Mesendoderm (in vitro differentiated cells): ENCODE measurements at regions not wholly inside any gene's neighbourhood (a gene's known extent, or its start where the extent isn't known, plus 50 kb on each side); places are given as distances from the start of the nearest gene placed in this dataset.

ENCODE experiments used
- DNase-seq: peaks from one replicate; pipeline ENCODE4 v3.0.0; 2013
- H2AK5ac ChIP-seq: 2 replicates; pipeline ENCODE4 v1.6.1; 2013; ENCODE audit warnings: low read length, inconsistent platforms
- H2BK120ac ChIP-seq: 2 replicates; pipeline ENCODE4 v1.6.1; 2013; ENCODE audit warnings: low read depth, mild to moderate bottlenecking, low read length, moderate library complexity, mixed read lengths
- H2BK15ac ChIP-seq: replicated peaks from 2 replicates; pipeline ENCODE4 v1.6.1; 2013; ENCODE audit warnings: low read depth, mild to moderate bottlenecking, moderate library complexity
- H2BK5ac ChIP-seq: 2 replicates; pipeline ENCODE4 v1.6.1; 2013; ENCODE audit warnings: low read length, inconsistent platforms
- H3K18ac ChIP-seq: 2 replicates; pipeline ENCODE4 v1.6.1; 2013; ENCODE audit warnings: mild to moderate bottlenecking, low read length, mixed read lengths
- H3K23ac ChIP-seq: one replicate; pipeline ENCODE4 v1.6.1; 2013; ENCODE audit warnings: low read length
- H3K27ac ChIP-seq: 2 replicates; pipeline ENCODE4 v1.5.1; 2013; ENCODE audit warnings: low read depth, mild to moderate bottlenecking, inconsistent platforms, low read length, moderate library complexity
- H3K27me3 ChIP-seq: 2 replicates; pipeline ENCODE4 v1.6.1; 2013; ENCODE audit warnings: low read length, control low read depth, mild to moderate bottlenecking, inconsistent platforms; ENCODE audit not compliant: insufficient read depth, poor library complexity
- H3K36me3 ChIP-seq: 2 replicates; pipeline ENCODE4 v1.6.1; 2013; ENCODE audit warnings: low read length, inconsistent platforms; ENCODE audit not compliant: control insufficient read depth, insufficient read depth
- H3K4ac ChIP-seq: one replicate; pipeline ENCODE4 v1.6.1; 2013; ENCODE audit warnings: low read depth, mild to moderate bottlenecking, low read length, moderate library complexity
- H3K4me1 ChIP-seq: 2 replicates; pipeline ENCODE4 v1.6.1; 2013; ENCODE audit warnings: low read depth, low read length, inconsistent platforms; ENCODE audit not compliant: control insufficient read depth
- H3K4me2 ChIP-seq: 2 replicates; pipeline ENCODE4 v1.6.1; 2013; ENCODE audit warnings: low read length
- H3K4me3 ChIP-seq: 2 replicates; pipeline ENCODE4 v1.5.1; 2013; ENCODE audit warnings: mild to moderate bottlenecking, low read length
- H3K56ac ChIP-seq: one replicate; pipeline ENCODE4 v1.6.1; 2013; ENCODE audit warnings: low read length
- H3K79me1 ChIP-seq: 2 replicates; pipeline ENCODE4 v1.6.1; 2013; ENCODE audit warnings: low read length, inconsistent platforms
- H3K79me2 ChIP-seq: 2 replicates; pipeline ENCODE4 v1.6.1; 2013; ENCODE audit warnings: mild to moderate bottlenecking, low read length; ENCODE audit not compliant: control insufficient read depth, insufficient read depth
- H3K9ac ChIP-seq: 2 replicates; pipeline ENCODE4 v1.6.1; 2013; ENCODE audit warnings: low read length, inconsistent platforms
- H4K5ac ChIP-seq: one replicate; pipeline ENCODE4 v1.6.1; 2013; ENCODE audit warnings: low read length
- H4K8ac ChIP-seq: one replicate; pipeline ENCODE4 v1.6.1; 2013; ENCODE audit warnings: low read depth, mild to moderate bottlenecking, control low read depth, low read length, moderate library complexity
- WGBS: extraction: QIAGEN DNeasy Blood & Tissue Kit; methylation state at CpG from one replicate; pipeline ENCODE4 v1.1.7; 2013; ENCODE audit warnings: low lambda C conversion rate, missing lambda C conversion rate; ENCODE audit not compliant: insufficient coverage; ENCODE audit errors: extremely low coverage; 5-methylcytosine and 5-hydroxymethylcytosine counted together

GRCh38 chr15:69782139-69782658 is 315.5 kb downstream of the TLE3 start:
- H2AK5ac ChIP-seq: no peak overlapping the region
- no peak overlapping the region for H2BK120ac ChIP-seq
- H4K5ac ChIP-seq: no peak overlapping the region
- H2BK15ac ChIP-seq: no peak overlapping the region
- no peak overlapping the region for H3K4ac ChIP-seq
- H3K23ac ChIP-seq: no peak overlapping the region
- H3K27me3 ChIP-seq: no peaks in the 10 kb centered on the region
- H3K9ac ChIP-seq: no peak overlapping the region
- no peak overlapping the region for H3K27ac ChIP-seq
- H2BK5ac ChIP-seq: no peak overlapping the region
- no peak for DNase-seq
- no peaks in the 10 kb centered on the region for H3K36me3 ChIP-seq
- no peak overlapping the region for H3K4me2 ChIP-seq
- no peak overlapping the region for H3K56ac ChIP-seq
- H3K79me1 ChIP-seq: no peaks in the 10 kb centered on the region
- WGBS: no CpG with 5 or more reads among the region's 1 CpG
- no peaks in the 10 kb centered on the region for H3K4me1 ChIP-seq
- no peak overlapping the region for H3K18ac ChIP-seq
- no peak overlapping the region for H3K4me3 ChIP-seq
- no peaks in the 10 kb centered on the region for H3K79me2 ChIP-seq
- no peak overlapping the region for H4K8ac ChIP-seq

GRCh38 chr15:69782809-69783208 is 314.9 kb downstream of the TLE3 start:
- H3K27me3 ChIP-seq: no peaks in the 10 kb centered on the region
- no peak overlapping the region for H3K27ac ChIP-seq
- H2BK5ac ChIP-seq: no peak overlapping the region
- DNase-seq: no peak
- H3K23ac ChIP-seq: no peak overlapping the region
- no peak overlapping the region for H3K9ac ChIP-seq
- no peak overlapping the region for H4K5ac ChIP-seq
- H3K36me3 ChIP-seq: no peaks in the 10 kb centered on the region
- WGBS: no CpG with 5 or more reads among the region's 5 CpGs
- no peak overlapping the region for H3K56ac ChIP-seq
- H3K4me2 ChIP-seq: no peak overlapping the region
- H3K4me1 ChIP-seq: no peaks in the 10 kb centered on the region
- no peak overlapping the region for H2BK120ac ChIP-seq
- no peak overlapping the region for H3K18ac ChIP-seq
- no peaks in the 10 kb centered on the region for H3K79me1 ChIP-seq
- H3K4me3 ChIP-seq: no peak overlapping the region
- no peak overlapping the region for H4K8ac ChIP-seq
- H3K4ac ChIP-seq: no peak overlapping the region
- H2AK5ac ChIP-seq: no peak overlapping the region
- no peak overlapping the region for H2BK15ac ChIP-seq
- no peaks in the 10 kb centered on the region for H3K79me2 ChIP-seq

DNA sequence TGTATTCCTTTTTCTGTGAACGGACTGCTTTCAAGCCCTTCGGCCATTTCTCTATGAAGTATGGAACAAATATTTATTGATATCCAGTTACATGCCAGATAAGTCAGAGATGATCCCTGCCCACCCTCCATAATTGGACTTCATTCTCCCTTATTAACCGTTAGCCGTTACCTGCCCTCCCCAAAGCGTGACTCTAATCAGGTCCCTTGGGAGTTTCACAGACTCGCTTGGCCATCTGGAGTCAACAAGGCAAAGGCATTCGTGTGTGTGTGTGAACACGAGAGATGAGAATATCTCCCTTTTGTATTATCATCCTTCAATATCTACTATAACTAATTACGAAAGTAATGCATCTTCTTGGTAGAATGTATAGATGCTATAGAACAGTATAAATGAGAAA is 314.5 kb downstream of the TLE3 start:
- no CpG with 5 or more reads among the region's 9 CpGs for WGBS
- no peaks in the 10 kb centered on the region for H3K27me3 ChIP-seq
- no peak for DNase-seq
- no peak overlapping the region for H3K23ac ChIP-seq
- no peak overlapping the region for H2BK120ac ChIP-seq
- H2AK5ac ChIP-seq: no peak overlapping the region
- no peaks in the 10 kb centered on the region for H3K36me3 ChIP-seq
- H3K79me1 ChIP-seq: no peaks in the 10 kb centered on the region
- no peak overlapping the region for H2BK5ac ChIP-seq
- H3K4me3 ChIP-seq: no peak overlapping the region
- H3K27ac ChIP-seq: no peak overlapping the region
- H3K79me2 ChIP-seq: no peaks in the 10 kb centered on the region
- no peak overlapping the region for H2BK15ac ChIP-seq
- H3K56ac ChIP-seq: no peak overlapping the region
- no peak overlapping the region for H4K5ac ChIP-seq
- no peak overlapping the region for H3K4ac ChIP-seq
- no peaks in the 10 kb centered on the region for H3K4me1 ChIP-seq
- H3K9ac ChIP-seq: no peak overlapping the region
- no peak overlapping the region for H3K4me2 ChIP-seq
- no peak overlapping the region for H4K8ac ChIP-seq
- no peak overlapping the region for H3K18ac ChIP-seq

GRCh38 chr15:69784798-69785566 is 312.7 kb downstream of the TLE3 start:
- Histone ChIP-seq H3K4ac (no peak overlapping the region), H3K56ac (no peak overlapping the region), H3K9ac (no peak overlapping the region), H3K4me2 (no peak overlapping the region), H2BK15ac (no peak overlapping the region), H3K18ac (no peak overlapping the region), H3K4me1 (no peaks in the 10 kb centered on the region), H4K8ac (no peak overlapping the region), H3K23ac (no peak overlapping the region), H2BK5ac (no peak overlapping the region), H4K5ac (no peak overlapping the region), H3K4me3 (no peak overlapping the region), H3K27me3 (no peaks in the 10 kb centered on the region), H3K36me3 (no peaks in the 10 kb centered on the region), H3K27ac (no peak overlapping the region), H2BK120ac (no peak overlapping the region), H3K79me2 (no peaks in the 10 kb centered on the region), H2AK5ac (no peak overlapping the region), H3K79me1 (no peaks in the 10 kb centered on the region)
- DNase-seq: no peak
- WGBS: no CpG with 5 or more reads among the region's 5 CpGs

DNA sequence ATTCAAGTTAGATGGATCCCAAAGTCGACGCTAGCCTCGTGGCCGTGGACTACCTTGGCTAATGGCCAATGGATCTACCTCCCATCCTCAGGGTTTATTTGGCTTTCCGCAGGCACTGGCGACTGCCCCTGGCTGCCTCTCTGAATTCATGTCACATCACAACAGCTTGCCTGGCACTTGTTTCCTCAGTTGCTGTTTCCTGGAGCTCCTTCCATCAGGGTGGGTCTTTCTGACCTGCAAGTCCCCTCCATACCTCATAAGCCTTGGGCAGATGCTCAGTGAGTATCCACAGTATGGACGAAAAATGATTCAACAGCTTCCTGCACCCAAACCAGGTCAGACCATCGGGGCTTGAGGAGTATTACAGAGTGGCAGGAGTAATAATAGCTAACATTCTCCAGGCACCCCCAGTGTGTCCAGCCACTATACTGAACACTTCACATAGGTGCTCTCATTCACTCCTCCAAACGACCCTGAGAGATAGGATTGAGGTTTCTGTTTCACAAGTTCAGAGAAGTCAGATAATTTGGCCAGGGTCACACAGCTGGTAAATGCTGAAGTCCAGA is 311.5 kb downstream of the TLE3 start:
- no peak overlapping the region for H2BK5ac ChIP-seq
- no peak overlapping the region for H3K4ac ChIP-seq
- no peak overlapping the region for H3K9ac ChIP-seq
- no CpG with 5 or more reads among the region's 9 CpGs for WGBS
- no peak overlapping the region for H4K8ac ChIP-seq
- no peak overlapping the region for H3K56ac ChIP-seq
- H3K23ac ChIP-seq: no peak overlapping the region
- H3K4me2 ChIP-seq: no peak overlapping the region
- no peak overlapping the region for H2AK5ac ChIP-seq
- H4K5ac ChIP-seq: no peak overlapping the region
- H3K18ac ChIP-seq: no peak overlapping the region
- H3K79me2 ChIP-seq: no peaks in the 10 kb centered on the region
- no peaks in the 10 kb centered on the region for H3K36me3 ChIP-seq
- H3K27me3 ChIP-seq: no peaks in the 10 kb centered on the region
- H2BK120ac ChIP-seq: no peak overlapping the region
- no peaks in the 10 kb centered on the region for H3K79me1 ChIP-seq
- no peak overlapping the region for H2BK15ac ChIP-seq
- H3K4me1 ChIP-seq: no peaks in the 10 kb centered on the region
- no peak overlapping the region for H3K27ac ChIP-seq
- DNase-seq: no peak
- no peak overlapping the region for H3K4me3 ChIP-seq
